ENCODE measurements at regions not wholly inside any gene's neighbourhood (a gene's known extent, or its start where the extent isn't known, plus 50 kb on each side); places are given as distances from the start of the nearest gene placed in this dataset.

- H3K4me3 ChIP-seq (replicated peaks in 1 of 3; ENCODE audit: insufficient read depth in 1 of 3, low read depth in 1 of 3, low read length in 3 of 3) = no peak overlapping the region
- no TSS peak for BruUV-seq (replicated peaks)
These were observed 193.8 kb downstream of the NRP2 start for GRCh38 chr2:205876127-205876526.

More at GRCh38 chr2:205876127-205876526, 193.8 kb downstream of the NRP2 start:
- Histone ChIP-seq H3K9ac (replicated peaks; ENCODE audit: extremely low read depth, insufficient read depth, low read length) (no peak overlapping the region), H2AFZ (ENCODE audit: low read depth, low read length) (no peak overlapping the region), H3K27me3 (ENCODE audit: control insufficient read depth in 2 of 2, insufficient read depth in 2 of 2, low read length in 2 of 2) (peaks cover 0 to 10% of the 10 kb centered on the region in 2 experiments), H3K4me1 (ENCODE audit: control insufficient read depth, extremely low read depth, insufficient read depth, low read length) (no peaks in the 10 kb centered on the region), H3K79me2 (ENCODE audit: control insufficient read depth, insufficient read depth, low read length) (no peaks in the 10 kb centered on the region), H4K20me1 (replicated peaks; ENCODE audit: control insufficient read depth, extremely low read depth, insufficient read depth, low read length) (no peaks in the 10 kb centered on the region), H3K9me1 (replicated peaks; ENCODE audit: control insufficient read depth, extremely low read depth, insufficient read depth, low read length) (no peaks in the 10 kb centered on the region), H3K27ac (ENCODE audit: insufficient read depth, low read depth, low read length) (no peak overlapping the region), H3K9me3 (replicated peaks; ENCODE audit: control insufficient read depth, insufficient read depth, low read length) (no peaks in the 10 kb centered on the region), H3K36me3 (ENCODE audit: control insufficient read depth in 2 of 2, extremely low read depth in 1 of 2, insufficient read depth in 2 of 2, low read length in 2 of 2) (no peaks in the 10 kb centered on the region), H3K4me2 (ENCODE audit: insufficient read depth, low read length) (no peak overlapping the region)
- dilution Hi-C loops (cut with MboI; ENCODE audit: extremely low pct_ligation_motif_present, low sequenced_read_pairs) (no loop called here), intact Hi-C loops (cut with micrococcal nuclease) (no loop called here)
- TF ChIP-seq POLR2AphosphoS5 (IDR thresholded peaks at IDR 0.05; ENCODE audit: insufficient read depth, low read depth, low read length) = no peak
- no peak for TF ChIP-seq MAX (IDR thresholded peaks at IDR 0.05; ENCODE audit: insufficient read depth, insufficient read length)
- TF ChIP-seq FOS (IDR thresholded peaks at IDR 0.05; ENCODE audit: borderline replicate concordance, insufficient read depth, low read length) = no peak
- no peak for TF ChIP-seq GATA2 (IDR thresholded peaks at IDR 0.05; ENCODE audit: insufficient read depth, insufficient read length, low read depth, low read length)
- TF ChIP-seq POLR2A (IDR thresholded peaks at IDR 0.05; ENCODE audit: low read depth, low read length) = no peak
- TF ChIP-seq CTCF (IDR thresholded peaks at IDR 0.05; ENCODE audit: extremely low read depth in 1 of 2, insufficient read depth in 1 of 2, low read depth in 1 of 2, low read length in 2 of 2) = no peak
- TF ChIP-seq EZH2 (IDR thresholded peaks at IDR 0.05; ENCODE audit: borderline replicate concordance, low read depth, low read length, severe bottlenecking) = no peak
- TF ChIP-seq JUN (IDR thresholded peaks at IDR 0.05; ENCODE audit: borderline replicate concordance, insufficient read depth, insufficient read length, low read depth) = no peak
- no peak for TF ChIP-seq MYC (IDR thresholded peaks at IDR 0.05; ENCODE audit: low read depth, low read length)
- ChIA-PET CTCF (no interaction called here), POLR2A (no interaction called here)
- no peak for FAIRE-seq
- no peak for DNase-seq (ENCODE audit: low read depth, low spot score)

Measured in endothelial cell of umbilical vein (primary cell).